Ovary (tissue), 7 donors: ENCODE measurements at regions not wholly inside any gene's neighbourhood (a gene's known extent, or its start where the extent isn't known, plus 50 kb on each side); places are given as distances from the start of the nearest gene placed in this dataset.

ENCODE experiments used
- DNase-seq, 5 donors: peaks; one replicate each; pipeline ENCODE4 v3.0.0-alpha.2; 2019 to 2020
- H3K27ac ChIP-seq, 2 donors: fragments of 200-600 bp; one replicate each; pipeline versions ENCODE4 v1.5.1 to v1.8.0; 2019 to 2022
- H3K27me3 ChIP-seq: fragments of 200-600 bp; one replicate; pipeline ENCODE4 v1.8.0; 2022
- H3K36me3 ChIP-seq: fragments of 200-600 bp; sonication (generic); one replicate; pipeline ENCODE4 v1.5.1; 2019
- H3K4me1 ChIP-seq: one replicate; pipeline ENCODE4 v1.8.1; 2013; ENCODE audit warnings: mild to moderate bottlenecking, moderate library complexity; ENCODE audit not compliant: insufficient read depth
- H3K4me3 ChIP-seq: fragments of 200-600 bp; sonication (generic); one replicate; pipeline ENCODE4 v1.5.1; 2017
- H3K9me3 ChIP-seq, 2 donors: fragments of 200-600 bp in 1 of 2; sonication (generic) in 1 of 2; one replicate each; pipeline versions ENCODE4 v1.5.1 to v1.8.1; 2013 to 2019; ENCODE audit warnings: mild to moderate bottlenecking in 1 of 2, moderate library complexity in 1 of 2
- EP300 ChIP-seq: sonication (generic); formaldehyde crosslinking; IDR thresholded peaks from one replicate; pipeline ENCODE4 v1.6.1; 2017; ENCODE audit warnings: antibody characterized with exemption
- POLR2A ChIP-seq: fragments of 450-650 bp; IDR thresholded peaks from one replicate; pipeline ENCODE4 v1.6.1; 2017; ENCODE audit warnings: antibody characterized with exemption, mild to moderate bottlenecking, moderate library complexity
- WGBS, 3 donors: extraction: QIAGEN DNeasy Blood & Tissue Kit in 1 of 3; methylation state at CpG; one replicate each; pipeline versions ENCODE4 v1.1.5 to v1.1.7; 2013 to 2017; 5-methylcytosine and 5-hydroxymethylcytosine counted together
- intact Hi-C, 4 donors: fragments of 100-400 bp; cut with DNase I; formaldehyde crosslinking; loops; one replicate each; pipeline versions ENCODE4 v1.11.0 to v1.15.1; 2022 to 2023
- TF ChIP-seq, protein P1 (sequence below), 3 donors: fragments of 450-650 bp in 2 of 3; fragments of 200-600 bp in 1 of 3; IDR thresholded peaks; one replicate each; pipeline versions ENCODE4 v1.5.1 to v1.8.0; 2016 to 2022; ENCODE audit warnings: antibody characterized with exemption in 3 of 3, mild to moderate bottlenecking in 1 of 3
- donor health status: DM: no; HTN: no; CAD: no; lungs with moderate emphysema.
- donor health status: DM: no; HTN: no; CAD: no.
- donor health status: Bipolar disorder and iron deficiency.
- donor health status: DM: no; HTN: no; CAD: no.
- donor health status: DM: yes; HTN: yes; CAD: no.

DNA sequence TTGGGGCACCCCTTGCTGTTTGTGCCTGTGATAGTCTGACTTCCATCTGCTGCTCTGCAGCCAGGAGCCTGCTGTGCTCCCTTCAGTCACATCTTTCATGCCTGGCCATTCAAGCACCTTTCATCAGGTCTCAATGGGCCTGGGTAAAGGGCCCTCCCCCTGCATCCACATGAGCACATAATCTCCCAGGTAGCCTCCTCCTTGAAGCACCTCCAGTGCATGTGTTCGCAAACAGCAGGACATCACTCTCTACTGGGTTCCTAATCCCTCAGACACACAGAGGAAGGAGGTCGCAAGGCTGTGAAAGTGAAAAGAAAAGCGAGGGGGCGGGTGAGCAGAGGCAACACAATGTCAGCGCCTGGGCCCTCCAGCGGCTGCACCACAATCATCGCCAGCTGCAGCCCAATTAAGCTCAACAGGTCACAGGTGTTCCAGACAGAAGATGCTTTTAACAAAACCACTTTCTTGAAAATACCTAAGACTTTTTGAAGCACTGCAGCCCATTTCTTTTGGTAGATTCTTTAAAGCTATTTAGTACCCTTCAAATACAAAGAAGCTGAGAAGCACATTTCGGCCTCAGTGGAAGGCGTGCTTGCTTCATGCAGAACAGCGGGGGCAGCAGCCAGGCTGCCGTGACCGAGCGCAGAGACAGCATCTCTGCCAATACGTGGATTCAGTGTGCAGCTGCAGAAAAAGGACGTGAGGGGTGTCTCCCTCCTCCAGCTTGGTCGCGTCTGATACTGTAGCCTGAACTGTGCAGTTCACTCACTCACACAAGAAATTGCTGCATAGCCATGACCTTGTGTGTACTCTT is 92.2 kb upstream of the SPRY1 start:
- Histone ChIP-seq H3K27me3 (no peaks in the 10 kb centered on the region), H3K36me3 (no peaks in the 10 kb centered on the region), H3K4me3 (no peak overlapping the region), H3K27ac (no peak overlapping the region), H3K9me3 (no peaks in the 10 kb centered on the region), H3K4me1 (no peaks in the 10 kb centered on the region)
- intact Hi-C loops, result no loop called here
- WGBS, 3 donors, result 44 to 52% (median 51%) methylated on average over 17 of the region's 17 CpGs
- no peak for TF ChIP-seq POLR2A
- TF ChIP-seq, protein P1, sequence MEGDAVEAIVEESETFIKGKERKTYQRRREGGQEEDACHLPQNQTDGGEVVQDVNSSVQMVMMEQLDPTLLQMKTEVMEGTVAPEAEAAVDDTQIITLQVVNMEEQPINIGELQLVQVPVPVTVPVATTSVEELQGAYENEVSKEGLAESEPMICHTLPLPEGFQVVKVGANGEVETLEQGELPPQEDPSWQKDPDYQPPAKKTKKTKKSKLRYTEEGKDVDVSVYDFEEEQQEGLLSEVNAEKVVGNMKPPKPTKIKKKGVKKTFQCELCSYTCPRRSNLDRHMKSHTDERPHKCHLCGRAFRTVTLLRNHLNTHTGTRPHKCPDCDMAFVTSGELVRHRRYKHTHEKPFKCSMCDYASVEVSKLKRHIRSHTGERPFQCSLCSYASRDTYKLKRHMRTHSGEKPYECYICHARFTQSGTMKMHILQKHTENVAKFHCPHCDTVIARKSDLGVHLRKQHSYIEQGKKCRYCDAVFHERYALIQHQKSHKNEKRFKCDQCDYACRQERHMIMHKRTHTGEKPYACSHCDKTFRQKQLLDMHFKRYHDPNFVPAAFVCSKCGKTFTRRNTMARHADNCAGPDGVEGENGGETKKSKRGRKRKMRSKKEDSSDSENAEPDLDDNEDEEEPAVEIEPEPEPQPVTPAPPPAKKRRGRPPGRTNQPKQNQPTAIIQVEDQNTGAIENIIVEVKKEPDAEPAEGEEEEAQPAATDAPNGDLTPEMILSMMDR (IDR thresholded peaks at IDR 0.05), result no peak
- no peak for TF ChIP-seq EP300
- DNase-seq, result no peak

DNA sequence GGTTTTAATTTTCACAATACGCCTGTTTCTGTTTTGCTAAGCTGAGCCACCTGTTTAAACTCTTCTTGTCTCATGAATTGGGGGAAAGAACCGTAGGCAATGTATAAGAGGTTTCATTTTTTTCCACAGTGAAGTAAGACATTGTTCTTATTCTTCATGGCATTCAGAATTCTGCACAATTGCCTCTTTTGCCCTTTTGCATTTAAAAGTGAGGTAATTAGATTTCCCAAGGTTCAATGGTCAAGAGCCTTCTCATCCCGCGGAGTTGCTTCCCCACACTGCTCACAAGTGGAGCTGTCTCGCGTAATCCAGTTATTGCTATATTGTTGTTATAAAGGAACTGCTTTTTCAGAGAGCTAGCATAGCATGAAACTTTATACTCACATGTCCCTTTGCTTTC is 90.9 kb upstream of the SPRY1 start:
- WGBS, 3 donors, result 91 to 95% (median 92%) methylated on average over 6 of the region's 6 CpGs
- Histone ChIP-seq H3K4me3 (no peak overlapping the region), H3K27ac (no peak overlapping the region), H3K9me3 (no peaks in the 10 kb centered on the region), H3K4me1 (no peaks in the 10 kb centered on the region), H3K27me3 (no peaks in the 10 kb centered on the region), H3K36me3 (no peaks in the 10 kb centered on the region)
- TF ChIP-seq EP300, result no peak
- TF ChIP-seq, protein P1 (IDR thresholded peaks at IDR 0.05), result no peak
- no peak for TF ChIP-seq POLR2A
- intact Hi-C loops, result no loop called here
- no peak for DNase-seq

- DNase-seq, result no peak
- H3K27ac ChIP-seq, result no peak overlapping the region
- no peaks in the 10 kb centered on the region for H3K4me1 ChIP-seq
- H3K9me3 ChIP-seq, result no peaks in the 10 kb centered on the region
- TF ChIP-seq EP300 (no peak), POLR2A (no peak)
- TF ChIP-seq, protein P1 (IDR thresholded peaks at IDR 0.05), result no peak
- H3K4me3 ChIP-seq, result no peak overlapping the region
- no peaks in the 10 kb centered on the region for H3K36me3 ChIP-seq
- 65 to 71% (median 66%) methylated on average over 2 of the region's 2 CpGs for WGBS, 3 donors
- H3K27me3 ChIP-seq, result no peaks in the 10 kb centered on the region
- intact Hi-C loops, result no loop called here
Measured at GRCh38 chr4:123306769-123307168, 89.8 kb upstream of the SPRY1 start.

- Histone ChIP-seq H3K27me3 (no peaks in the 10 kb centered on the region), H3K36me3 (no peaks in the 10 kb centered on the region), H3K4me3 (no peak overlapping the region), H3K9me3 (no peaks in the 10 kb centered on the region), H3K4me1 (no peaks in the 10 kb centered on the region), H3K27ac (no peak overlapping the region)
- WGBS, 3 donors, result 97 to 100% (median 98%) methylated on average over 1 of the region's 1 CpG
- no peak for DNase-seq
- TF ChIP-seq EP300 (no peak), POLR2A (no peak)
- TF ChIP-seq, protein P1 (IDR thresholded peaks at IDR 0.05), result no peak
- intact Hi-C loops, result no loop called here
Measured at GRCh38 chr4:123308667-123309066, 87.9 kb upstream of the SPRY1 start.
